HCT116 (cell line): ENCODE measurements at regions not wholly inside any gene's neighbourhood (a gene's known extent, or its start where the extent isn't known, plus 50 kb on each side); places are given as distances from the start of the nearest gene placed in this dataset.

Experiments
- ATAC-seq: fragments of 200-7000 bp; cut with Tn5 transposase; 2 replicates; pipeline ENCODE4 v1.9.1; 2020; ENCODE audit warnings: mild to moderate bottlenecking, moderate library complexity
- BruUV-seq: library from RNA; stranded (reverse); fragments of 400-500 nt; replicated peaks from 2 replicates; lab custom pipeline; 2021; lab: Mats Ljungman, UMichigan
- CTCF ChIA-PET: fragments of 300-600 bp; sonication (Branson Sonifier 250); formaldehyde crosslinking; loops from one replicate; lab custom pipeline; 2021; ENCODE audit warnings: antibody characterized with exemption; lab: Charles Lee
- POLR2A ChIA-PET: fragments of 300-600, 350-600 bp; sonication (Branson Sonifier 250); formaldehyde crosslinking; loops from one replicate; lab custom pipeline; 2021; ENCODE audit warnings: antibody characterized with exemption; lab: Charles Lee
- RAD21 ChIA-PET, 2 experiments: fragments of 300-600 bp; sonication (Branson Sonifier 250); formaldehyde crosslinking; loops; one replicate each; lab custom pipeline; 2023; ENCODE audit warnings: low total read pairs in 2 of 2; ENCODE audit not compliant: uncharacterized antibody in 2 of 2, unreplicated experiment in 2 of 2, low non-redundant PET in 1 of 2; lab: Charles Lee
- DNase-seq: peaks from one replicate; pipeline ENCODE4 v3.0.0-alpha.2; 2010; ENCODE audit warnings: low read depth, low spot score
- H2AFZ ChIP-seq: fragments of 200-600 bp; shearing (Covaris generic), sonication (generic); 2 replicates; pipeline ENCODE4 v1.6.1; 2017; ENCODE audit warnings: low read depth, mixed run types, mixed read lengths, antibody characterized with exemption, low read length; ENCODE audit not compliant: poor library complexity, severe bottlenecking
- H3K27ac ChIP-seq: 2 replicates; pipeline ENCODE4 v1.5.1; 2012; ENCODE audit warnings: low read depth, low read length
- H3K27me3 ChIP-seq: fragments of 200-600 bp; sonication (generic); 2 replicates; pipeline ENCODE4 v1.6.1; 2016; ENCODE audit warnings: mixed run types, low read length, mixed read lengths; ENCODE audit not compliant: insufficient read depth
- H3K36me3 ChIP-seq, 2 experiments: fragments of 200-500 bp in 1 of 2; fragments of 200-600 bp in 1 of 2; sonication (Bioruptor generic) in 1 of 2; sonication (generic) in 1 of 2; 2 replicates each; pipeline versions ENCODE4 v1.5.1 to v1.6.1; 2014 to 2016; ENCODE audit warnings: low read length in 2 of 2, inconsistent platforms in 1 of 2, mixed read lengths in 1 of 2, mixed run types in 1 of 2; ENCODE audit not compliant: insufficient read depth in 2 of 2, control insufficient read depth in 1 of 2
- H3K4me1 ChIP-seq, 2 experiments: fragments of 200-600 bp in 1 of 2; sonication (generic) in 1 of 2; 2 replicates each; pipeline versions ENCODE4 v1.5.1 to v1.6.1; 2012 to 2017; ENCODE audit warnings: low read length in 2 of 2, inconsistent platforms in 1 of 2, mild to moderate bottlenecking in 1 of 2, mixed read lengths in 1 of 2, mixed run types in 1 of 2, moderate library complexity in 1 of 2; ENCODE audit not compliant: insufficient read depth in 2 of 2, control insufficient read depth in 1 of 2
- H3K4me2 ChIP-seq: fragments of 200-600 bp; sonication (generic); 2 replicates; pipeline ENCODE4 v1.6.1; 2017; ENCODE audit warnings: mixed run types, low read length, mixed read lengths
- H3K4me3 ChIP-seq, 2 experiments: fragments of 200-600 bp in 1 of 2; sonication (generic) in 1 of 2; replicated peaks in 1 of 2; 2 replicates each; pipeline ENCODE4 v1.5.1; 2011 to 2016; ENCODE audit warnings: low read length in 2 of 2, control low read depth in 1 of 2, low read depth in 1 of 2, mild to moderate bottlenecking in 1 of 2, mixed read lengths in 1 of 2, mixed run types in 1 of 2
- H3K79me2 ChIP-seq: fragments of 200-600 bp; sonication (generic); 2 replicates; pipeline ENCODE4 v1.6.1; 2017; ENCODE audit warnings: mild to moderate bottlenecking, mixed run types, low read length, moderate library complexity, mixed read lengths; ENCODE audit not compliant: insufficient read depth
- H3K9ac ChIP-seq: fragments of 200-600 bp; sonication (generic); 2 replicates; pipeline ENCODE4 v1.6.1; 2016; ENCODE audit warnings: low read length, mixed read lengths
- H3K9me2 ChIP-seq: fragments of 200-600 bp; sonication (generic), shearing (Covaris generic); 2 replicates; pipeline ENCODE4 v1.6.1; 2017; ENCODE audit warnings: mixed run types, mild to moderate bottlenecking, moderate library complexity; ENCODE audit not compliant: insufficient read depth
- H3K9me3 ChIP-seq, 2 experiments: fragments of 200-500 bp in 1 of 2; fragments of 200-600 bp in 1 of 2; sonication (Bioruptor generic) in 1 of 2; sonication (generic) in 1 of 2; 2 replicates each; pipeline ENCODE4 v1.6.1; 2014 to 2017; ENCODE audit warnings: low read length in 2 of 2, mixed read lengths in 2 of 2, inconsistent platforms in 1 of 2, low read depth in 1 of 2, mild to moderate bottlenecking in 1 of 2, mixed run types in 1 of 2, moderate library complexity in 1 of 2; ENCODE audit not compliant: control insufficient read depth in 1 of 2, insufficient read depth in 1 of 2
- H4K20me1 ChIP-seq: fragments of 200-600 bp; sonication (generic), shearing (Covaris generic); 2 replicates; pipeline ENCODE4 v1.6.1; 2017; ENCODE audit warnings: mixed run types, mild to moderate bottlenecking, moderate library complexity; ENCODE audit not compliant: insufficient read depth
- CBX3 ChIP-seq: IDR thresholded peaks from 2 replicates; pipeline ENCODE4 v1.6.1; 2012; ENCODE audit warnings: low read depth
- CEBPB ChIP-seq: IDR thresholded peaks from 2 replicates; pipeline ENCODE4 v1.6.1; 2012; ENCODE audit warnings: low read depth
- EGR1 ChIP-seq: IDR thresholded peaks from 2 replicates; pipeline ENCODE4 v1.6.1; 2012; ENCODE audit warnings: low read depth
- ELF1 ChIP-seq: IDR thresholded peaks from 2 replicates; pipeline ENCODE4 v1.6.1; 2012; ENCODE audit warnings: low read depth, borderline replicate concordance
- EZH2 ChIP-seq: fragments of 200-600 bp; sonication (generic); IDR thresholded peaks from 2 replicates; pipeline ENCODE4 v1.6.1; 2017; ENCODE audit warnings: antibody characterized with exemption, mixed run types
- EZH2phosphoT487 ChIP-seq: fragments of 200-600 bp; IDR thresholded peaks from 2 replicates; pipeline ENCODE4 v1.6.1; 2018; ENCODE audit warnings: antibody characterized with exemption, borderline replicate concordance
- FOSL1 ChIP-seq: IDR thresholded peaks from 2 replicates; pipeline ENCODE4 v1.6.1; 2012; ENCODE audit warnings: low read depth
- JUND ChIP-seq: IDR thresholded peaks from 2 replicates; pipeline ENCODE4 v1.6.1; 2012
- POLR2AphosphoS5 ChIP-seq: IDR thresholded peaks from 2 replicates; pipeline ENCODE4 v1.6.1; 2011; ENCODE audit warnings: mild to moderate bottlenecking, low read depth, low read length, moderate library complexity
- RAD21 ChIP-seq: IDR thresholded peaks from 2 replicates; pipeline ENCODE4 v1.6.1; 2012; ENCODE audit warnings: low read depth, mild to moderate bottlenecking
- SIN3A ChIP-seq: IDR thresholded peaks from 2 replicates; pipeline ENCODE4 v1.6.1; 2012; ENCODE audit warnings: low read depth
- YY1 ChIP-seq: IDR thresholded peaks from 2 replicates; pipeline ENCODE4 v1.6.1; 2011; ENCODE audit warnings: low read length, low read depth, moderate library complexity, mild to moderate bottlenecking; ENCODE audit not compliant: insufficient replicate concordance; ENCODE audit errors: extremely low read depth
- ZFX ChIP-seq: fragments of 450-650 bp; IDR thresholded peaks from 2 replicates; pipeline ENCODE4 v1.6.1; 2017
- ZNF274 ChIP-seq: fragments of 200-500 bp; sonication (Bioruptor generic); IDR thresholded peaks from 2 replicates; pipeline ENCODE4 v1.6.1; 2014; ENCODE audit warnings: mild to moderate bottlenecking, low read depth, low read length, inconsistent platforms
- intact Hi-C: fragments of 100-400 bp; cut with micrococcal nuclease; formaldehyde crosslinking; loops from 2 replicates; pipeline ENCODE4 v1.10.0; 2022
- TF ChIP-seq, protein P1 (sequence below): IDR thresholded peaks from 2 replicates; pipeline ENCODE4 v1.6.1; 2011; ENCODE audit warnings: mild to moderate bottlenecking, low read length, moderate library complexity; ENCODE audit not compliant: insufficient replicate concordance; ENCODE audit errors: extremely low read depth

DNA sequence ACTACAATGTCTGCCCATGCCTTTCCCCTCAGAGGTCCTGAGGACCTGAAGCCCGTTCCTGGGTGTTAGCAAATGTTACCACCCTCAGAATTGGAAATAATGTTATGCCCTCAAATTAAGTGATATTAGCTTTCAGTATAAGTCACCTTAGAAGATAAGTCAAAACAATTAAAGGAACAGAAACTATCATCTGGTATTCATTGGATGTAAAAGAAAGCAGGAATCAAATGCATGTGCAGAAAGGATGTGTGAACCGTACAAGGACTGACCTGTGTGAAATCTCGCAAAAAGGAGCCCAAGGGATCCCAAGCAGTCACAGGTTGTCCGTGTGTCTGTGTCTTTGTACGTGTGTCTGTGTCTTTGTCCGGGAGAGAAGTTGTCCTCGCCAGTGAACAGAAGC is 51.6 kb upstream of the TAB2 start (continued):
- TF ChIP-seq POLR2AphosphoS5 (no peak), ZNF274 (no peak)
- TF ChIP-seq, all 23 proteins: peak for 0

DNA sequence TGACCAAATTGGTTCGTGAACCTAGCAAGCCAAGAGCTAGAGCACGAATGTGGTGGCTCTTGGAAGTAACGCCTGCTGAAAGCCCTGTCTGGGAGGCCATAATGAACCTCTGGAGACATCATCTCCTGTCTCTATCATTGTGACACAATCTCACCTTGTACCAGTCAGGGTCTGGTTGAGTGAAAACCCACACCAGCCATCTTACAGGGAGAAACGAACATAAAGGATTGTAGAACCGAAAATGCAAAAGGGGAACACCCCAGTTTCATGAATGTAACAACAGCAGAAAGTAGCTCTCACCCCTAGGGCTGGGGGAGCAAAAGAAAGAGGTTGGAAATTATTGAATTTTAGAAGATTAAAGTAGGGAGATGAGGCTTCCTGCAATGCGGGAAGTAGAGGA is 50.9 kb upstream of the TAB2 start:
- H3K79me2 ChIP-seq, result no peaks in the 10 kb centered on the region
- ChIA-PET RAD21 (no interaction called here), CTCF (no interaction called here), POLR2A (no interaction called here)
- no peaks in the 10 kb centered on the region for H3K27me3 ChIP-seq
- ATAC-seq (no peak), DNase-seq (no peak)
- TF ChIP-seq FOSL1, result no peak
- TF ChIP-seq EGR1, result no peak
- TF ChIP-seq ZFX, result no peak
- TF ChIP-seq POLR2AphosphoS5, result no peak
- TF ChIP-seq EZH2phosphoT487, result no peak
- TF ChIP-seq ZNF274, result no peak
- TF ChIP-seq, protein P1, sequence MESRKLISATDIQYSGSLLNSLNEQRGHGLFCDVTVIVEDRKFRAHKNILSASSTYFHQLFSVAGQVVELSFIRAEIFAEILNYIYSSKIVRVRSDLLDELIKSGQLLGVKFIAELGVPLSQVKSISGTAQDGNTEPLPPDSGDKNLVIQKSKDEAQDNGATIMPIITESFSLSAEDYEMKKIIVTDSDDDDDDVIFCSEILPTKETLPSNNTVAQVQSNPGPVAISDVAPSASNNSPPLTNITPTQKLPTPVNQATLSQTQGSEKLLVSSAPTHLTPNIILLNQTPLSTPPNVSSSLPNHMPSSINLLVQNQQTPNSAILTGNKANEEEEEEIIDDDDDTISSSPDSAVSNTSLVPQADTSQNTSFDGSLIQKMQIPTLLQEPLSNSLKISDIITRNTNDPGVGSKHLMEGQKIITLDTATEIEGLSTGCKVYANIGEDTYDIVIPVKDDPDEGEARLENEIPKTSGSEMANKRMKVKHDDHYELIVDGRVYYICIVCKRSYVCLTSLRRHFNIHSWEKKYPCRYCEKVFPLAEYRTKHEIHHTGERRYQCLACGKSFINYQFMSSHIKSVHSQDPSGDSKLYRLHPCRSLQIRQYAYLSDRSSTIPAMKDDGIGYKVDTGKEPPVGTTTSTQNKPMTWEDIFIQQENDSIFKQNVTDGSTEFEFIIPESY, result no peak
- TF ChIP-seq YY1, result no peak
- no peak for TF ChIP-seq JUND
- TF ChIP-seq SIN3A, result no peak
- no peak for TF ChIP-seq ELF1
- TF ChIP-seq CBX3, result no peak
- TF ChIP-seq RAD21, result no peak
- no peak for TF ChIP-seq EZH2
- no peak for TF ChIP-seq CEBPB
- H3K9me3 ChIP-seq, result no peaks in the 10 kb centered on the region
- H3K4me2 ChIP-seq, result no peak overlapping the region
- no peaks in the 10 kb centered on the region for H3K9me2 ChIP-seq
- intact Hi-C loops, result no loop called here
- BruUV-seq, result no TSS peak
- no peak overlapping the region for H2AFZ ChIP-seq
- H4K20me1 ChIP-seq, result no peaks in the 10 kb centered on the region
- no peak overlapping the region for H3K9ac ChIP-seq
- H3K27ac ChIP-seq, result no peak overlapping the region
- no peaks in the 10 kb centered on the region for H3K36me3 ChIP-seq
- H3K4me1 ChIP-seq, result peaks cover 0 to 5% of the 10 kb centered on the region in 2 experiments; a peak in 1 of 4 replicates
- no peak overlapping the region for H3K4me3 ChIP-seq
